Nephron progenitor cell (in vitro differentiated cells): ENCODE measurements at regions not wholly inside any gene's neighbourhood (a gene's known extent, or its start where the extent isn't known, plus 50 kb on each side); places are given as distances from the start of the nearest gene placed in this dataset.

ENCODE experiments used
- DNase-seq: peaks from one replicate; pipeline ENCODE4 v3.0.0; 2021
- H3K27ac Mint-ChIP-seq: 2 replicates; pipeline ENCODE4 v1.8.0; 2021; ENCODE audit warnings: mild to moderate bottlenecking, moderate library complexity, mixed read lengths
- H3K27me3 Mint-ChIP-seq: 2 replicates; pipeline ENCODE4 v1.8.0; 2021; ENCODE audit warnings: mild to moderate bottlenecking, low read depth, mixed read lengths; ENCODE audit not compliant: poor library complexity
- H3K36me3 Mint-ChIP-seq: 2 replicates; pipeline ENCODE4 v1.8.0; 2021; ENCODE audit warnings: low read depth, mixed read lengths
- H3K4me1 Mint-ChIP-seq: 2 replicates; pipeline ENCODE4 v1.8.0; 2021; ENCODE audit warnings: mixed read lengths
- H3K4me3 Mint-ChIP-seq: 2 replicates; pipeline ENCODE4 v1.8.0; 2021; ENCODE audit warnings: mild to moderate bottlenecking, moderate library complexity, mixed read lengths
- H3K9me3 Mint-ChIP-seq: 2 replicates; pipeline ENCODE4 v1.8.0; 2021; ENCODE audit warnings: mild to moderate bottlenecking, moderate library complexity, mixed read lengths
- CTCF ChIP-seq: fragments of 200-600 bp; sonication (generic); IDR thresholded peaks from 2 replicates; pipeline ENCODE4 v1.5.0; 2021; ENCODE audit warnings: antibody characterized with exemption

DNA sequence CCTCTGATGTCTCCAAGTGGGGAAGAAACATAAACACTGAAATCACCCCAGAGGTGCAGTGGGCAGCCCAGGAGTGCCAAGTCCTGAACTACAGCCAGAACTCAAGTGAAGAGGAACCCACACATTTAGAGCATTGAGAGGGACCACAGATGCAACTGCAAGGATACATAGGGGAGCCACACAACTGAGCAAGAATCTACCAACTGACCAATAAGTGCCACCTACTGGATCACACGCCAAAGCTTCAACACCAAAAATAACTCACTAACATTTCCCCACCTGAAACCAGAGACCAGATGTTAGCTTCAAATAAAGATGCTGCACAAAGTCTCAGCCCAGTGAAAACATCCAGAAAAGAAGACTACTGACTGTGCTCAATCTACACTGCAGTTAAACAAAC lies 276.7 kb upstream of the GRIA3 start:
- Mint-ChIP-seq H3K27me3 (no peaks in the 10 kb centered on the region), H3K9me3 (peaks cover 81% of the 10 kb centered on the region), H3K4me1 (no peaks in the 10 kb centered on the region), H3K4me3 (no peak overlapping the region), H3K27ac (no peak overlapping the region), H3K36me3 (peaks cover 7% of the 10 kb centered on the region)
- TF ChIP-seq CTCF = no peak
- no peak for DNase-seq

DNA sequence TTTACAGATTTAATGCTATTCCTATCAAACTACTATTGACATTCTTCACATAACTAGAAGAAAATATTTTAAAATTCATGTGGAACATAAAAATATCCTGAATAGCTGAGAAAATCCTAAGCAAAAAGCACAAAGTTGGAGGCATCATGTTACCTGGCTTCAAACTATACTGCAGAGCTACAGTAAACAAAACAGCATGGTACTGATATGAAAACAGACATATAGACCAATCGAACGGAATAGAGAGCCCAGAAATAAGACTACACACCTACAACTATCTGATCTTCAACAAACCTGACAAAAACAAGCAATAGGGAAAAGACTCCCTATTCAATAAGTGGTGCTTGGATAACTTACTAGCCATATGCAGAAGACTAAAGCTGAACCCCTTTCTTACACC lies 273.4 kb upstream of the GRIA3 start:
- no peaks in the 10 kb centered on the region for H3K27me3 Mint-ChIP-seq

GRCh38 chrX:122913134-122913533 lies 270.9 kb upstream of the GRIA3 start:
- no peak for TF ChIP-seq CTCF
- Mint-ChIP-seq H3K36me3 (peaks cover 7% of the 10 kb centered on the region), H3K27ac (no peak overlapping the region), H3K9me3 (peaks cover 73% of the 10 kb centered on the region), H3K4me1 (no peaks in the 10 kb centered on the region), H3K27me3 (no peaks in the 10 kb centered on the region), H3K4me3 (no peak overlapping the region)
- DNase-seq = no peak

More for the DNA sequence above, 273.4 kb upstream of the GRIA3 start:
- peaks cover 75% of the 10 kb centered on the region for H3K9me3 Mint-ChIP-seq
- no peak for DNase-seq
- no peak overlapping the region for H3K4me3 Mint-ChIP-seq
- H3K4me1 Mint-ChIP-seq = no peaks in the 10 kb centered on the region
- TF ChIP-seq CTCF = no peak
- peaks cover 7% of the 10 kb centered on the region for H3K36me3 Mint-ChIP-seq
- no peak overlapping the region for H3K27ac Mint-ChIP-seq

DNA sequence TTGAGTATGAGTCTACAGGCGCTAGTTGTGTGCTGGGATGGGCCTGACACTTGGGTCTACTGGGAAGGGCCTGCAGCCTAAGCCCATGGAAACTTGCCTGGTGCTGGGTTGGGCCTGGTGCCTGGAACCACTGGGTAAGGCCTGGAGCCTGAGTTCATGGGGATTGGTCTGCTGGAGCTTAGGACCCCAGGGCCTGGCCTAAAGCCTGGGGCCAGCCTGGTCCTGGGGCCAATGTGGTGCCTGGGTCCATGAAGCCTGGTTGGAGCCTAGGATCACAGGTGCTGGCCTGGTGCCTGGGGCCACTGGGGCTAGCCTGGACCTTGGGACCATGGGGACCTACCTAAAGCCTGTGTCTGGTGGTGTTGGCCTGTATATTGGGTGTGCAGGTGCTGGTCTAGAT lies 270.3 kb upstream of the GRIA3 start:
- DNase-seq = no peak
- peaks cover 72% of the 10 kb centered on the region for H3K9me3 Mint-ChIP-seq
- no peak overlapping the region for H3K27ac Mint-ChIP-seq

DNA sequence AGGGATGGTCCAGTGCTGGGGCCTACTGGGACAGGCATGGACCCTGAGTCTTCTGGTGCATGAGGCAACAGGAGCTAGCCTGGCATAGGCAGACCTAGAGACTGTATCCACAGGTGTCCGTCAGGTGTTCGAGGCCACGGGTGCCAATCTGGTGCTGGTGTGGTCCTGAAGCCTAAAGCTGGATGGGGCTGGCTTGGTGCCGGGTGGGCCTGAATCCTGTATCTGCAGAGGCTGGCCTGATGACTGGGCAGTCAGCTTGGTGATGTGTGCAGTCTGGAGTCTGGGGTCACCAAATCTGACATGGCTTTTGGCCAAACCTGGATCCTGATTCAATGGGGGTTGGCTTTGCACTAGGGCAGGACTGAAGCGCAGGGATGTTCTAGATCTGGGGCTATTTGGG lies 269.8 kb upstream of the GRIA3 start:
- H3K9me3 Mint-ChIP-seq = peaks cover 70% of the 10 kb centered on the region
- no peaks in the 10 kb centered on the region for H3K4me1 Mint-ChIP-seq
- H3K4me3 Mint-ChIP-seq = no peak overlapping the region
- no peak for TF ChIP-seq CTCF
- no peak overlapping the region for H3K27ac Mint-ChIP-seq
- H3K36me3 Mint-ChIP-seq = peaks cover 7% of the 10 kb centered on the region
- H3K27me3 Mint-ChIP-seq = no peaks in the 10 kb centered on the region
- no peak for DNase-seq

More for the DNA sequence above, 270.3 kb upstream of the GRIA3 start:
- no peak for TF ChIP-seq CTCF
- Mint-ChIP-seq H3K4me1 (no peaks in the 10 kb centered on the region), H3K27me3 (no peaks in the 10 kb centered on the region), H3K36me3 (peaks cover 7% of the 10 kb centered on the region), H3K4me3 (no peak overlapping the region)

DNA sequence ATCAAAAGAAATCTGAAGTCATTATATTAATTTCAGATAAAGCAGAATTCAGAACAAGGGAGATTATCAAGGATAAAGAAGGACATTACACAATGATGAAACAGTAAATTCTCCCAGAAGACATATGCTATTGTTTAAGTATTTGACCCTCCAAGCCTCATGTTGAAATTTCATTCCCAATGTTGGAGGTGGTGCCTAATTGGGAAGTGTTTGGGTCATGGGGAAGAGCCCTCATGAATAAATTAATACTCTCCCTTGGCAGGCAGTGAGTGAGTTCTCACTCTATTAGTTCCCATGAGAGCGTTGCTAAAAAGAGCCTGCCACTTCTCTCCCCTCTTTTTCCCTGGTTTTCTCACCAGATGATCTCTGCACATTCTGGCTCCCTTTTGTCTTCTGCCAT lies 249.9 kb upstream of the GRIA3 start:
- Mint-ChIP-seq H3K27ac (no peak overlapping the region), H3K4me3 (no peak overlapping the region), H3K9me3 (peaks cover 30% of the 10 kb centered on the region), H3K27me3 (no peaks in the 10 kb centered on the region), H3K4me1 (no peaks in the 10 kb centered on the region), H3K36me3 (no peaks in the 10 kb centered on the region)
- TF ChIP-seq CTCF = no peak
- no peak for DNase-seq
